ENCODE measurements at regions not wholly inside any gene's neighbourhood (a gene's known extent, or its start where the extent isn't known, plus 50 kb on each side); places are given as distances from the start of the nearest gene placed in this dataset.

DNA sequence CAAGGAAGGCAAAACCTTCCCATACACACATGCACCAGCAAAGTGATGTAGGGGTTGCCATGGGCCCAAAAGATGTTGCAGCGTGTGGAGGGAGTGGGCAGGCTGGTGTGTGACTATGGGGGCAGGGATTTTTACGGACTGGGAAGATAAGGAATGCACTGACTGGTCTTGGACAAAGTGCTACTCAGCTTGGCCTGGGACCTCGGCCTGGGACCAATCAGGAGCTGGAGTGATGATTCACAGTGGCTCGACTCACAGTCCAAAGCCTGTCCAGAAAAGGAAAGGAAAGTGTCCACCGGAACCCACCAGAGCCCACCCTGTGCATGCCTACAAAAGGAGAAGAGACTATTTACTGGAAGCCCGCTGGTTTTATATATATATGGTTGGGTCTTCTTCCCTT lies 567.0 kb upstream of the GNPDA2 start:
- Histone ChIP-seq H3K79me1 (ENCODE audit: low read depth in 1 of 2, low read length in 2 of 2) (no peaks in the 10 kb centered on the region), H3K4ac (ENCODE audit: low read depth, low read length) (no peak overlapping the region), H4K8ac (ENCODE audit: low read depth in 2 of 2, low read length in 2 of 2) (no peak overlapping the region), H2AK5ac (ENCODE audit: low read depth, low read length) (no peak overlapping the region), H3K27ac (ENCODE audit: insufficient read depth, low read length) (no peak overlapping the region), H3K9me3 (ENCODE audit: control insufficient read depth, insufficient read depth, low read length) (peaks cover 9% of the 10 kb centered on the region; the same call in 1 of the 2 replicates), H3K4me1 (ENCODE audit: control insufficient read depth, insufficient read depth, low read length) (no peaks in the 10 kb centered on the region), H2AK9ac (replicated peaks; ENCODE audit: low read depth, low read length, poor library complexity) (no peak overlapping the region), H3K4me2 (ENCODE audit: low read depth, low read length) (no peak overlapping the region), H3K56ac (ENCODE audit: extremely low read depth, insufficient read depth, low read length) (no peak overlapping the region), H3K18ac (ENCODE audit: low read depth, low read length) (no peak overlapping the region), H2BK120ac (ENCODE audit: low read depth, low read length) (no peak overlapping the region), H3K9ac (ENCODE audit: low read depth, low read length) (no peak overlapping the region), H3K9me1 (ENCODE audit: insufficient read depth, low read length) (no peaks in the 10 kb centered on the region), H4K20me1 (ENCODE audit: insufficient read depth, low read length) (no peaks in the 10 kb centered on the region), H3K4me3 (ENCODE audit: insufficient read depth, low read depth, low read length) (no peak overlapping the region), H2AFZ (replicated peaks; ENCODE audit: low read length, poor library complexity) (no peak overlapping the region), H3K27me3 (ENCODE audit: control insufficient read depth, insufficient read depth, low read length) (no peaks in the 10 kb centered on the region), H2BK20ac (ENCODE audit: low read depth, low read length) (no peak overlapping the region), H3K14ac (replicated peaks; ENCODE audit: low read depth, low read length) (no peak overlapping the region), H2BK5ac (ENCODE audit: low read depth, low read length, poor library complexity, severe bottlenecking) (no peak overlapping the region), H4K5ac (ENCODE audit: low read depth, low read length) (no peak overlapping the region), H3K23ac (ENCODE audit: low read depth, low read length) (no peak overlapping the region), H2BK15ac (ENCODE audit: low read depth, low read length) (no peak overlapping the region), H4K91ac (ENCODE audit: insufficient read depth, low read depth, low read length) (no peak overlapping the region), H3K36me3 (ENCODE audit: control insufficient read depth, insufficient read depth, low read length) (no peaks in the 10 kb centered on the region)
- POLR2A ChIA-PET (ENCODE audit: unreplicated experiment) = no interaction called here
- WGBS, 2 experiments (ENCODE audit: extremely low coverage in 2 of 2, insufficient read length in 1 of 2) = 50% methylated on average over 4 of the region's 6 CpGs; no CpG with 5 or more reads in 1 of the 2 experiments
- DNase-seq = no peak
- TF ChIP-seq MAFK (IDR thresholded peaks at IDR 0.05; ENCODE audit: low read depth, low read length) (no peak), FOS (IDR thresholded peaks at IDR 0.05; ENCODE audit: low read depth, low read length) (no peak), ELK1 (IDR thresholded peaks at IDR 0.05; ENCODE audit: borderline replicate concordance, low read depth, low read length) (no peak), CHD1 (IDR thresholded peaks at IDR 0.05; ENCODE audit: low read depth, low read length) (no peak)
- TF ChIP-seq, protein P1, sequence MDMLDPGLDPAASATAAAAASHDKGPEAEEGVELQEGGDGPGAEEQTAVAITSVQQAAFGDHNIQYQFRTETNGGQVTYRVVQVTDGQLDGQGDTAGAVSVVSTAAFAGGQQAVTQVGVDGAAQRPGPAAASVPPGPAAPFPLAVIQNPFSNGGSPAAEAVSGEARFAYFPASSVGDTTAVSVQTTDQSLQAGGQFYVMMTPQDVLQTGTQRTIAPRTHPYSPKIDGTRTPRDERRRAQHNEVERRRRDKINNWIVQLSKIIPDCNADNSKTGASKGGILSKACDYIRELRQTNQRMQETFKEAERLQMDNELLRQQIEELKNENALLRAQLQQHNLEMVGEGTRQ (IDR thresholded peaks at IDR 0.05; ENCODE audit: low read depth, low read length) = no peak
- ATAC-seq (ENCODE audit: low read depth) = no peak
- dilution Hi-C loops (cut with HindIII; ENCODE audit: low sequenced_read_pairs, unreplicated experiment) = no loop called here
- in situ Hi-C loops (cut with MboI; ENCODE audit: low sequenced_read_pairs) = no loop called here
- intact Hi-C loops (cut with micrococcal nuclease) = no loop called here
- BruUV-seq (replicated peaks) = no TSS peak
- CTCF ChIA-PET = no interaction called here

Data from IMR-90 (cell line).